ENCODE measurements at regions not wholly inside any gene's neighbourhood (a gene's known extent, or its start where the extent isn't known, plus 50 kb on each side); places are given as distances from the start of the nearest gene placed in this dataset.

DNA sequence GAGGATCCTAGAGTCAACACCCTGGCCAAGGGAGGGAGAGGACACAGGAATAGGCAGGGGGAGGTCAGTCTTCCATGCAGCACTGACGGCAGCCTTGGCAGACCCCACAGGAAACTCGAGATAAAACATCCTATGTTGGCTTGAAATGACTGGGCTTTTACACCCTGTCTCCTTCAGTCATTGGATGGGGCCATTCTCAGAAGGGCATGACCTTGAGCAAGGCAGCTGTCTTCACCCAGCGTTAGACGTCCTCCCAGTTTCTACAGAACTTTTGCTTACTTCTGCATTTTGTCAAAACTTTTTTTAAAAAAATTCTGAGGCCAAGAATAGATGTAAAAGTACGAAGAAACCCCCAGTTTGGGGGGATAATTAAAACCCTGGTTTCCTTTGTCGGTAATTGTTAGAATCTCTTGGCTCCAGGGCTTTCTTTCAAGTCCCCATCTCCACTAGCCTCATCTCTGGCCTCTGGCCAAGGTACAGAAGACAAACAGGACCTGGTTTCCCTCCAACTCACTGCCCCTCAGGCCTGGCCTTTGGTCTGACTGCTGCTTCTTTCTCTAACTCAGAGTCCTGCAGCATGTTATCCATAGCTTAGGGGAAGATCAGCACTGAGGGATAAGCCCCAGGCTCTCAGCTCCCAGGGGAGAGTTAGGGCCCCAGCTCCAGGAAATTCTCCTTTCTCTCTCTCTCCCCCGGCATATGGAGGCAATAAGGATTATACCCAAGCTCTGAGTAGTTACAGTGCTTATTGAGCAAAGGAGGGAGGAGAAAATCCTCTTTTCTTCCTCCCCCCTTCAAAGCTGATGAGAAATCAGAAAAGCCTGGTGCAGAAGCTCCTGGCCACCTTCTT lies 51.6 kb upstream of the KCND3 start:
- no peak overlapping the region for H3K4me2 ChIP-seq
- no peaks in the 10 kb centered on the region for H3K9me3 Mint-ChIP-seq
- no peak overlapping the region for H3K27ac ChIP-seq
- H3F3A ChIP-seq (ENCODE audit: low read depth): no peaks in the 10 kb centered on the region
- no peaks in the 10 kb centered on the region for H3K36me3 ChIP-seq
- no peaks in the 10 kb centered on the region for H3K9me3 ChIP-seq (ENCODE audit: low read depth)
- H3K4me3 Mint-ChIP-seq: no peak overlapping the region
- no peaks in the 10 kb centered on the region for H3K27me3 ChIP-seq
- no peak overlapping the region for H3K9ac ChIP-seq
- no peaks in the 10 kb centered on the region for H3K79me2 ChIP-seq (ENCODE audit: low read depth)
- TF ChIP-seq EZH2phosphoT487 (IDR thresholded peaks at IDR 0.05) (no peak), EZH2 (IDR thresholded peaks at IDR 0.05) (no peak)
- TF ChIP-seq, protein P1, sequence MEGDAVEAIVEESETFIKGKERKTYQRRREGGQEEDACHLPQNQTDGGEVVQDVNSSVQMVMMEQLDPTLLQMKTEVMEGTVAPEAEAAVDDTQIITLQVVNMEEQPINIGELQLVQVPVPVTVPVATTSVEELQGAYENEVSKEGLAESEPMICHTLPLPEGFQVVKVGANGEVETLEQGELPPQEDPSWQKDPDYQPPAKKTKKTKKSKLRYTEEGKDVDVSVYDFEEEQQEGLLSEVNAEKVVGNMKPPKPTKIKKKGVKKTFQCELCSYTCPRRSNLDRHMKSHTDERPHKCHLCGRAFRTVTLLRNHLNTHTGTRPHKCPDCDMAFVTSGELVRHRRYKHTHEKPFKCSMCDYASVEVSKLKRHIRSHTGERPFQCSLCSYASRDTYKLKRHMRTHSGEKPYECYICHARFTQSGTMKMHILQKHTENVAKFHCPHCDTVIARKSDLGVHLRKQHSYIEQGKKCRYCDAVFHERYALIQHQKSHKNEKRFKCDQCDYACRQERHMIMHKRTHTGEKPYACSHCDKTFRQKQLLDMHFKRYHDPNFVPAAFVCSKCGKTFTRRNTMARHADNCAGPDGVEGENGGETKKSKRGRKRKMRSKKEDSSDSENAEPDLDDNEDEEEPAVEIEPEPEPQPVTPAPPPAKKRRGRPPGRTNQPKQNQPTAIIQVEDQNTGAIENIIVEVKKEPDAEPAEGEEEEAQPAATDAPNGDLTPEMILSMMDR (IDR thresholded peaks at IDR 0.05): no peak
- no peak overlapping the region for H3K4me3 ChIP-seq
- no peak for DNase-seq (ENCODE audit: low spot score)
- no peak overlapping the region for H2AFZ ChIP-seq (replicated peaks)
- no peak overlapping the region for H3K27ac Mint-ChIP-seq
- H3K4me1 Mint-ChIP-seq: no peaks in the 10 kb centered on the region
- H4K20me1 ChIP-seq (ENCODE audit: low read depth): no peaks in the 10 kb centered on the region
- peaks cover 2% of the 10 kb centered on the region for H3K27me3 Mint-ChIP-seq (ENCODE audit: insufficient read depth, low read depth)
- no peaks in the 10 kb centered on the region for H3K4me1 ChIP-seq
- H3K36me3 Mint-ChIP-seq: no peaks in the 10 kb centered on the region

DNA sequence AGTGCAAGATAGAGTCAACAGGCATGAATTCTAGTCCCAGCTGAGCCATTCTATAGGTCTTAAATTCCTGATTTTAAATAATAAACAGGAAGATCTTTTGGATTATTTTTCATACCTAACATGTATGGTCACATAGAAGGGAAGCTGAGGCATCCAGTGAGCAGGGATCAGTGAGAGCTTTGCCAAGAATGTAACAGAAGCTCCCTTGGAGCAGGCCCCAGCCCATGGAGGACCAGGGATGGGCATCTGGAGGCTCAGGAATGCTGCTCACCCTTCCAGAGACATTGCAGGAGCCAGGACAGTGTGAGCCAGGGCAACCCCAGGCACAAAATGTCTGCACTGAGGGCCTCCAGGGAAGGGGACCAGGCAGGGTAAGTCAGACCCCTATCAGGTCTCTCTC lies 54.4 kb upstream of the KCND3 start:
- H2AFZ ChIP-seq (replicated peaks): no peak overlapping the region
- H3K4me1 ChIP-seq: no peaks in the 10 kb centered on the region
- H3K4me2 ChIP-seq: no peak overlapping the region
- Mint-ChIP-seq H3K27ac (no peak overlapping the region), H3K9me3 (no peaks in the 10 kb centered on the region), H3K27me3 (ENCODE audit: insufficient read depth, low read depth) (peaks cover 2% of the 10 kb centered on the region), H3K4me3 (no peak overlapping the region), H3K4me1 (no peaks in the 10 kb centered on the region), H3K36me3 (no peaks in the 10 kb centered on the region)
- H3K9me3 ChIP-seq (ENCODE audit: low read depth): no peaks in the 10 kb centered on the region
- H3K79me2 ChIP-seq (ENCODE audit: low read depth): no peaks in the 10 kb centered on the region
- H3F3A ChIP-seq (ENCODE audit: low read depth): no peaks in the 10 kb centered on the region
- no peak overlapping the region for H3K27ac ChIP-seq
- TF ChIP-seq, protein P1 (IDR thresholded peaks at IDR 0.05): no peak
- no peak for TF ChIP-seq EZH2phosphoT487 (IDR thresholded peaks at IDR 0.05)
- TF ChIP-seq EZH2 (IDR thresholded peaks at IDR 0.05): no peak
- no peak overlapping the region for H3K9ac ChIP-seq
- no peaks in the 10 kb centered on the region for H3K27me3 ChIP-seq
- no peak for DNase-seq (ENCODE audit: low spot score)
- no peaks in the 10 kb centered on the region for H4K20me1 ChIP-seq (ENCODE audit: low read depth)
- H3K36me3 ChIP-seq: no peaks in the 10 kb centered on the region
- no peak overlapping the region for H3K4me3 ChIP-seq

DNA sequence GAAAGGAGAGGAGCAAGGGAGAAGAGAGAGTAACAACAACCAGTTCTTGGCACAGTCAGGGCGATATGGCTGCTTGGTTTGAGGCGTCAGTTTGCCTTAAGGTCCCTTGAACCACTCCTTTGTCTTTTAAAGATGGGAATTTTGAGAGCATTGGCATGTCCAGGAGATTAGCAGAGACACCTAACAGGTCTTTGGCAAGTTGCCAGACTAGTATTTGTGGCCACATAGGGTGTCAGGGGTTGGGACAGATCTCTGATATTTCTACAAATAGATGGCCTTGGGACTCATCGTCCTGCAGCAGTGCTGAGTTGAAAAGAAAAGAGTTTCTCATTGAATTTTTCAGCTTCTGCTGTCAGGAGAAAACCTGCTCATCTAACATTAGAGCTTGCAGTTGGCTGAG lies 55.3 kb upstream of the KCND3 start:
- Histone ChIP-seq H3K4me2 (no peak overlapping the region), H3K4me1 (no peaks in the 10 kb centered on the region), H3F3A (ENCODE audit: low read depth) (no peaks in the 10 kb centered on the region), H3K4me3 (no peak overlapping the region), H4K20me1 (ENCODE audit: low read depth) (no peaks in the 10 kb centered on the region), H3K27ac (no peak overlapping the region), H3K79me2 (ENCODE audit: low read depth) (no peaks in the 10 kb centered on the region), H3K36me3 (no peaks in the 10 kb centered on the region), H3K27me3 (no peaks in the 10 kb centered on the region), H3K9me3 (ENCODE audit: low read depth) (no peaks in the 10 kb centered on the region), H3K9ac (no peak overlapping the region), H2AFZ (replicated peaks) (no peak overlapping the region)
- peaks cover 2% of the 10 kb centered on the region for H3K27me3 Mint-ChIP-seq (ENCODE audit: insufficient read depth, low read depth)
- H3K36me3 Mint-ChIP-seq: no peaks in the 10 kb centered on the region
- no peak overlapping the region for H3K4me3 Mint-ChIP-seq
- TF ChIP-seq EZH2 (IDR thresholded peaks at IDR 0.05): no peak
- TF ChIP-seq, protein P1 (IDR thresholded peaks at IDR 0.05): no peak
- TF ChIP-seq EZH2phosphoT487 (IDR thresholded peaks at IDR 0.05): no peak
- no peaks in the 10 kb centered on the region for H3K4me1 Mint-ChIP-seq
- no peak for DNase-seq (ENCODE audit: low spot score)
- H3K27ac Mint-ChIP-seq: no peak overlapping the region
- H3K9me3 Mint-ChIP-seq: no peaks in the 10 kb centered on the region
